DOHH2 (cell line): ENCODE measurements at regions not wholly inside any gene's neighbourhood (a gene's known extent, or its start where the extent isn't known, plus 50 kb on each side); places are given as distances from the start of the nearest gene placed in this dataset.

Experiments used
- EZH2phosphoT487 ChIP-seq: fragments of 200-600 bp; sonication (generic); IDR thresholded peaks from 2 replicates; pipeline ENCODE4 v1.6.1; 2017; ENCODE audit warnings: borderline replicate concordance, mild to moderate bottlenecking, antibody characterized with exemption, low read length, moderate library complexity, mixed read lengths
- TF ChIP-seq, protein P1 (sequence below): fragments of 200-600 bp; sonication (generic); IDR thresholded peaks from one replicate; pipeline ENCODE4 v1.5.1; 2014; ENCODE audit warnings: antibody characterized with exemption, mild to moderate bottlenecking, low read depth, low read length; ENCODE audit not compliant: poor library complexity, severe bottlenecking

GRCh38 chr22:27537501-27537900 is 264.1 kb downstream of the MN1 start:
- TF ChIP-seq, protein P1, sequence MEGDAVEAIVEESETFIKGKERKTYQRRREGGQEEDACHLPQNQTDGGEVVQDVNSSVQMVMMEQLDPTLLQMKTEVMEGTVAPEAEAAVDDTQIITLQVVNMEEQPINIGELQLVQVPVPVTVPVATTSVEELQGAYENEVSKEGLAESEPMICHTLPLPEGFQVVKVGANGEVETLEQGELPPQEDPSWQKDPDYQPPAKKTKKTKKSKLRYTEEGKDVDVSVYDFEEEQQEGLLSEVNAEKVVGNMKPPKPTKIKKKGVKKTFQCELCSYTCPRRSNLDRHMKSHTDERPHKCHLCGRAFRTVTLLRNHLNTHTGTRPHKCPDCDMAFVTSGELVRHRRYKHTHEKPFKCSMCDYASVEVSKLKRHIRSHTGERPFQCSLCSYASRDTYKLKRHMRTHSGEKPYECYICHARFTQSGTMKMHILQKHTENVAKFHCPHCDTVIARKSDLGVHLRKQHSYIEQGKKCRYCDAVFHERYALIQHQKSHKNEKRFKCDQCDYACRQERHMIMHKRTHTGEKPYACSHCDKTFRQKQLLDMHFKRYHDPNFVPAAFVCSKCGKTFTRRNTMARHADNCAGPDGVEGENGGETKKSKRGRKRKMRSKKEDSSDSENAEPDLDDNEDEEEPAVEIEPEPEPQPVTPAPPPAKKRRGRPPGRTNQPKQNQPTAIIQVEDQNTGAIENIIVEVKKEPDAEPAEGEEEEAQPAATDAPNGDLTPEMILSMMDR = no peak
- TF ChIP-seq EZH2phosphoT487 = no peak
